ENCODE measurements at regions not wholly inside any gene's neighbourhood (a gene's known extent, or its start where the extent isn't known, plus 50 kb on each side); places are given as distances from the start of the nearest gene placed in this dataset.

- H2AFZ ChIP-seq (ENCODE audit: low read length), result no peak overlapping the region
- in situ Hi-C loops (cut with HindIII; ENCODE audit: extremely low pct_ligation_motif_present, low pct_unique_long_range_greater_than_20kb), result no loop called here
- H3K27ac ChIP-seq (ENCODE audit: extremely low read length, insufficient read depth, low read length), result no peak overlapping the region
- no peaks in the 10 kb centered on the region for H3K79me2 ChIP-seq (ENCODE audit: insufficient read depth, low read length)
- no peak overlapping the region for H3K4me2 ChIP-seq (ENCODE audit: low read depth, low read length)
- POLR2A ChIA-PET, result no interaction called here
- no peak overlapping the region for H3K9ac ChIP-seq (ENCODE audit: insufficient read depth, low read depth, low read length)
- no peak for DNase-seq (ENCODE audit: low spot score)
- CTCF ChIA-PET (ENCODE audit: low intra/inter-chr PET ratio, low total read pairs), result no interaction called here
- no peak for ATAC-seq
- 11% methylated on average over 9 of the region's 9 CpGs for WGBS (ENCODE audit: low lambda C conversion rate)
- intact Hi-C loops (cut with micrococcal nuclease; ENCODE audit: unreplicated experiment), result no loop called here
- H3K27me3 ChIP-seq (ENCODE audit: control insufficient read depth in 1 of 2, insufficient read depth in 2 of 2, low read length in 2 of 2), result peaks cover 2% of the 10 kb centered on the region in 2 experiments; a peak in 3 of 5 replicates
- H3K4me1 ChIP-seq (ENCODE audit: insufficient read depth, low read length), result no peaks in the 10 kb centered on the region
- H3K36me3 ChIP-seq (replicated peaks in 1 of 2; ENCODE audit: control insufficient read depth in 1 of 2, insufficient read depth in 2 of 2, low read length in 2 of 2), result no peaks in the 10 kb centered on the region
- no TSS peak for BruUV-seq (replicated peaks)
- no peaks in the 10 kb centered on the region for H4K20me1 ChIP-seq (ENCODE audit: insufficient read depth, low read length)
- no peak overlapping the region for H3K4me3 ChIP-seq (replicated peaks in 1 of 3; ENCODE audit: insufficient read depth in 1 of 3, low read depth in 2 of 3, low read length in 3 of 3)
- no peak for TF ChIP-seq FOXO1 (CRISPR knock-in tag; IDR thresholded peaks at IDR 0.05)
- H3K9me3 ChIP-seq (ENCODE audit: low read length), result no peaks in the 10 kb centered on the region
- no peak for FAIRE-seq
These were observed 61.0 kb upstream of the DUSP5 start for GRCh38 chr10:110436554-110437350.

- DNase-seq (ENCODE audit: low spot score) (no peak), FAIRE-seq (no peak), ATAC-seq (no peak)
- no CpG with 5 or more reads among the region's 3 CpGs for WGBS (ENCODE audit: low lambda C conversion rate)
- no peaks in the 10 kb centered on the region for H3K79me2 ChIP-seq (ENCODE audit: insufficient read depth, low read length)
- no peaks in the 10 kb centered on the region for H4K20me1 ChIP-seq (ENCODE audit: insufficient read depth, low read length)
- BruUV-seq (replicated peaks), result no TSS peak
- H3K27me3 ChIP-seq (ENCODE audit: control insufficient read depth in 1 of 2, insufficient read depth in 2 of 2, low read length in 2 of 2), result no peaks in the 10 kb centered on the region; a peak in 1 of 5 replicates
- no peak overlapping the region for H2AFZ ChIP-seq (ENCODE audit: low read length)
- intact Hi-C loops (cut with micrococcal nuclease; ENCODE audit: unreplicated experiment) (no loop called here), in situ Hi-C loops (cut with HindIII; ENCODE audit: extremely low pct_ligation_motif_present, low pct_unique_long_range_greater_than_20kb) (no loop called here)
- ChIA-PET CTCF (ENCODE audit: low intra/inter-chr PET ratio, low total read pairs) (no interaction called here), POLR2A (no interaction called here)
- H3K4me1 ChIP-seq (ENCODE audit: insufficient read depth, low read length), result no peaks in the 10 kb centered on the region
- H3K4me3 ChIP-seq (replicated peaks in 1 of 3; ENCODE audit: insufficient read depth in 1 of 3, low read depth in 2 of 3, low read length in 3 of 3), result no peak overlapping the region
- H3K27ac ChIP-seq (ENCODE audit: extremely low read length, insufficient read depth, low read length), result no peak overlapping the region
- H3K36me3 ChIP-seq (replicated peaks in 1 of 2; ENCODE audit: control insufficient read depth in 1 of 2, insufficient read depth in 2 of 2, low read length in 2 of 2), result no peaks in the 10 kb centered on the region
- TF ChIP-seq SAFB2 (CRISPR knock-in tag; IDR thresholded peaks at IDR 0.05; ENCODE audit: borderline replicate concordance, low read depth) (no peak), ZNF12 (CRISPR knock-in tag; IDR thresholded peaks at IDR 0.05) (no peak), KLF6 (CRISPR knock-in tag; IDR thresholded peaks at IDR 0.05) (no peak), ARID4A (CRISPR knock-in tag; IDR thresholded peaks at IDR 0.05; ENCODE audit: borderline replicate concordance) (no peak), ZNF775 (CRISPR knock-in tag; IDR thresholded peaks at IDR 0.05; ENCODE audit: borderline replicate concordance) (no peak), BRCA1 (CRISPR knock-in tag; IDR thresholded peaks at IDR 0.05) (no peak), PCBP2 (optimal IDR thresholded peaks at IDR 0.05; ENCODE audit: low read depth, low read length, poor library complexity, severe bottlenecking) (no peak), ATF7-NPFF (CRISPR knock-in tag; IDR thresholded peaks at IDR 0.05; ENCODE audit: low read depth) (no peak), WIZ (CRISPR knock-in tag; IDR thresholded peaks at IDR 0.05) (no peak), ZIK1 (CRISPR knock-in tag; IDR thresholded peaks at IDR 0.05; ENCODE audit: borderline replicate concordance, low read depth) (no peak)
- no peak overlapping the region for H3K9ac ChIP-seq (ENCODE audit: insufficient read depth, low read depth, low read length)
- H3K4me2 ChIP-seq (ENCODE audit: low read depth, low read length), result no peak overlapping the region
- no peaks in the 10 kb centered on the region for H3K9me3 ChIP-seq (ENCODE audit: low read length)
These were observed 60.4 kb upstream of the DUSP5 start for GRCh38 chr10:110437351-110437605.

Data from HepG2 (cell line).